ENCODE measurements at regions not wholly inside any gene's neighbourhood (a gene's known extent, or its start where the extent isn't known, plus 50 kb on each side); places are given as distances from the start of the nearest gene placed in this dataset.

DNA sequence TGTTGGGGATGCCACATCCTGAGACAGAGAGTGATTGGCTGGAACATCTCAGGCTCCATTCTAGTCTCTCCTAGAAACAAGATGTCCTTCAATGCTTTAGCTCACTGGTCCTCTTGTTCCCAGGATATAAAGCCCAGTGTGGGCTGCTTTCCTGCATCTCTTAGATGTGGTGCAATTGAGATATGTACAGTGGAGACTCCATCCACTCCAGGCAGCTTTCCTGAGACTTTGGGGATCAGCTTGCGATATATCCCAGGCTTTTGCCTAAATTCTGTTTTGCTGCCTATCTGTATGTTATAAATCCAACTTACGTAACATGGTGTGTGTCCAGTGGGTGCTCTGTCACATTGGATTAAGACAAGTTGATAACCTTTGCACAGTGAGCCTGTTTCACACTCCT lies 264.9 kb downstream of the SUCLG1 start:
- TF ChIP-seq, protein P1, sequence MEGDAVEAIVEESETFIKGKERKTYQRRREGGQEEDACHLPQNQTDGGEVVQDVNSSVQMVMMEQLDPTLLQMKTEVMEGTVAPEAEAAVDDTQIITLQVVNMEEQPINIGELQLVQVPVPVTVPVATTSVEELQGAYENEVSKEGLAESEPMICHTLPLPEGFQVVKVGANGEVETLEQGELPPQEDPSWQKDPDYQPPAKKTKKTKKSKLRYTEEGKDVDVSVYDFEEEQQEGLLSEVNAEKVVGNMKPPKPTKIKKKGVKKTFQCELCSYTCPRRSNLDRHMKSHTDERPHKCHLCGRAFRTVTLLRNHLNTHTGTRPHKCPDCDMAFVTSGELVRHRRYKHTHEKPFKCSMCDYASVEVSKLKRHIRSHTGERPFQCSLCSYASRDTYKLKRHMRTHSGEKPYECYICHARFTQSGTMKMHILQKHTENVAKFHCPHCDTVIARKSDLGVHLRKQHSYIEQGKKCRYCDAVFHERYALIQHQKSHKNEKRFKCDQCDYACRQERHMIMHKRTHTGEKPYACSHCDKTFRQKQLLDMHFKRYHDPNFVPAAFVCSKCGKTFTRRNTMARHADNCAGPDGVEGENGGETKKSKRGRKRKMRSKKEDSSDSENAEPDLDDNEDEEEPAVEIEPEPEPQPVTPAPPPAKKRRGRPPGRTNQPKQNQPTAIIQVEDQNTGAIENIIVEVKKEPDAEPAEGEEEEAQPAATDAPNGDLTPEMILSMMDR (conservative IDR thresholded peaks at IDR 0.05; ENCODE audit: low read depth, low read length) = no peak
- no peak for TF ChIP-seq EZH2phosphoT487 (IDR thresholded peaks at IDR 0.05; ENCODE audit: borderline replicate concordance, low read length)
